Eye (tissue), 1 donor: ENCODE measurements at regions not wholly inside any gene's neighbourhood (a gene's known extent, or its start where the extent isn't known, plus 50 kb on each side); places are given as distances from the start of the nearest gene placed in this dataset.
"Not testable (repeated sequence)": the region's sequence is repeated elsewhere in the genome, so short reads cannot be mapped to it uniquely, and the experiment has no call there.

Source experiments
- DNase-seq: peaks from one replicate; pipeline ENCODE4 v3.0.0-alpha.2; 2015

DNA sequence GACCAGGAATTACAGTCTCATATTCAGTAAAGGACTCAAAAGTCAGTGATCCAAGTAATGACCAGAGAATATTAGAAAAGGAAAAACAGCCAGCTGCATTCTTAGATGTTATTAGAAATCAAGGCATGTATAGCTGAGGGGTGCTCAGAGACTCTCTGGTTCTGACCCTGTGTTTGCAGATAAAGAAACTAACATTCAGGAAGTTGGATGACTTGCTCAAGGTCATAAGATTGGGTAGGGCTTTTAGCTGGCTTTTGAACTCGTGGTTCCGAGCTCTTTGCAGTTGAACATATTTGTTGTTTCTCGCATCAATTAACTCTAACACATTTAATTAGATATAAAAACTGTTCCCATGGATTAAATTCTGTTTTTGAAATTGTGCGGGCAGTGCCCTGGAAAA, 62.5 kb upstream of the ENPP6 start:
- no peak for DNase-seq

GRCh38 chr4:184279496-184280061, 61.9 kb upstream of the ENPP6 start:
- DNase-seq: no peak

GRCh38 chr4:184277769-184278168, 60.1 kb upstream of the ENPP6 start:
- DNase-seq: not testable (repeated sequence)

DNA sequence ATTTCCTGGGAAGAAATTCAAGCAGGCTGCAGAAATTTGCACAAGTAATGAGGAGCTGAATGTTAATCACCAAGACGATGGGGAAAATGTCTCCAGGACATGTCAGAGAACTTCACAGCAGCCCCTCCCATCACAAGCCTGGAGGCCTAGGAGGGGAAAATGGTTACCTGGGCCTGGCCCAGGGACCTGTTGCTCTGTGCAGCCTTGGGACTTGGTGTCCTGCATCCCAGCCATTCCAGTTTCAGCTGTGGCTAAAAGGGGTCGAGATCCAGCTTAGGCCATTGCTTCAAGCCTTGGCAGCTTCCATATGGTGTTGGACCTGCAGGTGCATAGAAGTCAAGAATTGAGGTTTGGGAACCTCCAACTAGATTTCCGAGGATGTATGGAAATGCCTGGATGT, 59.3 kb upstream of the ENPP6 start:
- not testable (repeated sequence) for DNase-seq

DNA sequence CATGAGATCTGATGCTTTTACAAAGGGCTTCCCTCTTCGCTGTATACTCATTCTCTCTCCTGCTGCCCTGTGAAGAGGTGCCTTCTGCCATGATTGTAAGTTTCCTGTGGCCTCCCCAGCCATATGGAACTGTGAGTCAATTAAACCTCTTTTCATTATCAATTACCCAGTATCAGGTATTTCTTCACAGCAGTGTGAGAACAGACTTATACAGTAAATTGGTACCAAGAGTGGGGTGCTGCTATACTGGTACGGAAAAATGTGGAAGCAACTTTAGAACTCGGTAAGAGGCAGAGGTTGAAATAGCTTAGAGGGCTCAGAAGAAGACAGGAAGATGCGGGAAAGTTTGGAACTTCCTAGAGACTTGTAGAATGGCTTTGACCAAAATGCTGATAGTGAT, 58.7 kb upstream of the ENPP6 start:
- not testable (repeated sequence) for DNase-seq

GRCh38 chr4:184275766-184276165, 58.1 kb upstream of the ENPP6 start:
- no peak for DNase-seq

DNA sequence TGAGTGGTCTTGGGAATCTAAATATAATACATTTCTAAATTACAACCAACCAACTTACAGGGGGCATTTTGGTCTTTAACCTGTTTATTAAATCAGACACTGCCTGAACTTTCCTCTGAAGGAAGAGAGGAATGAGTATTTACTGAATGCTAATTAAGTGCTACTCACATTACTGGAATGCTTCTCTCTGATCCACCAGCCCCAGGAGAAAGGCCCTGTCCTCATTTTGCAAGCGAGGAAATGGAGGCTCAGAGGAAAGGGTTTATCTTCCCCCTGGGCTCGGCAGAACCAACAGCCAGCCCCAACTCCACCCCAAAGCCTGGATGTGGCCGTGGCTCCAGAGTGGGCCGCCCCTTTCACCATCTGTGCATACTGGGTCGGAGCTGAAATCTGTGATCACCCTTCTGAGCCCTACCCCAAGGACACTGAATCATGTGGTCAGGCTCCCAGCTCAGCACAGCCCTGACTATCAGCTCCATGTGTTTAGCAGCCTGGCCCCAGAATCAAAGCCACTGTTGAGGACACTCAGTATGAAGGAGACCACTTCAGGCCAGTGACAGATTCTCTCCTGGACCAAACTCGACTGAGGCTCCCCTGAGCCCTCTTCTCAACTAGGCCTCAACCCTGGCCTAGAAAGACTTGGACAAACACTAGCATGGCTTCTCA, 56.7 kb upstream of the ENPP6 start:
- no peak for DNase-seq

- no peak for DNase-seq
These were observed 55.8 kb upstream of the ENPP6 start for GRCh38 chr4:184273166-184274147.

DNA sequence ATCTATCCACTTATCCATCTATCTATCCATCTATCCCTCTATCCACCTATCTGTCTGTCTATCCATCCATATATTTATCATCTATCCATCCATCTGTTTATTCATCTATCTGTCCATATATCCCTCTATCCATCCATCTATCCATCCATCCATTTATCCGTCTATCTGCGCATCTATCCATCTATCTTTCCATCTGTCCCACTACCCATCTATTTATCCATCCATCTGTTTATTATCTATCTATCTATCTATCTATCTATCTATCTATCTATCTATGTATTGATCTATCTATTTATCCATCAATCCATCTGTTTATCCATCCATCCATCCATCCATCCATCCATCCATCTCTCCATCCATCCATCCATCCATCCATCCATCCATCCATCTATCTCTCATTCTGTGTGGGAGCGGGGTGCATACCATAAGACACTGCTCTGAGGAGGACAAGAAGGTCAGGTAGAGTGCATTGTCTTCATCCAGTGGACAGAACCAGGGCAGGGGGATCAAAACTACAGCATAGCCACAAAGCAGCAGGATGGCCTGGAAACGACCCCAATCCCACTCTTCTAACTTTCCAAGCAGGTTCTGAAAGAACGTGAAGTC, 53.2 kb upstream of the ENPP6 start:
- no peak for DNase-seq

GRCh38 chr4:184269879-184270430, 52.3 kb upstream of the ENPP6 start:
- no peak for DNase-seq

DNA sequence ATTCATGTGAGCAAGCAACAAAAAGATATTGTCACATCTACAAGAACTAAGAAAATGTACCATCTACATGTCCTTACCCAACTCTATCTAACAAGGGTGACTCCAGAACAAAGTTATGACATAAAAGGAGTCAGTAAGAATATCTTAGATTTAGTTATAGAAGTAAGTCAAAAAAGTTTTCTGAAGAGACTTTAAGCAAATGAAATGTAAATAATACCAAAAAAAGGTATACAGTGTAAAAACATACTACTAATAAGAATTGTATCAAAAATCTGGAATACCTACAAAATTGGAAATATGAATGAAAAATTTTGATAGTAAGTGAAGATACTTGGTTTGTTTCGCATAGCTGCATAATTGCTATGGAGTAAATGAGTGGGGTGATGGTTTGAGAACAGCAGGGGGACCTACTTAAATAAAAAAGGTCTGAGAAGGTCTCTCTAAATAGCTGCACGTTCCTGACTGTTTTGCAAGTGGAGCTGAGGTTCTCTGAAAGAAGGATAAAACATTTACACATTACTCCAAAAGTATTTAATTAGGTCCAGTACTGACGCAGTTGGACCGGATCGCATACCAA, 51.0 kb upstream of the ENPP6 start:
- DNase-seq: no peak

DNA sequence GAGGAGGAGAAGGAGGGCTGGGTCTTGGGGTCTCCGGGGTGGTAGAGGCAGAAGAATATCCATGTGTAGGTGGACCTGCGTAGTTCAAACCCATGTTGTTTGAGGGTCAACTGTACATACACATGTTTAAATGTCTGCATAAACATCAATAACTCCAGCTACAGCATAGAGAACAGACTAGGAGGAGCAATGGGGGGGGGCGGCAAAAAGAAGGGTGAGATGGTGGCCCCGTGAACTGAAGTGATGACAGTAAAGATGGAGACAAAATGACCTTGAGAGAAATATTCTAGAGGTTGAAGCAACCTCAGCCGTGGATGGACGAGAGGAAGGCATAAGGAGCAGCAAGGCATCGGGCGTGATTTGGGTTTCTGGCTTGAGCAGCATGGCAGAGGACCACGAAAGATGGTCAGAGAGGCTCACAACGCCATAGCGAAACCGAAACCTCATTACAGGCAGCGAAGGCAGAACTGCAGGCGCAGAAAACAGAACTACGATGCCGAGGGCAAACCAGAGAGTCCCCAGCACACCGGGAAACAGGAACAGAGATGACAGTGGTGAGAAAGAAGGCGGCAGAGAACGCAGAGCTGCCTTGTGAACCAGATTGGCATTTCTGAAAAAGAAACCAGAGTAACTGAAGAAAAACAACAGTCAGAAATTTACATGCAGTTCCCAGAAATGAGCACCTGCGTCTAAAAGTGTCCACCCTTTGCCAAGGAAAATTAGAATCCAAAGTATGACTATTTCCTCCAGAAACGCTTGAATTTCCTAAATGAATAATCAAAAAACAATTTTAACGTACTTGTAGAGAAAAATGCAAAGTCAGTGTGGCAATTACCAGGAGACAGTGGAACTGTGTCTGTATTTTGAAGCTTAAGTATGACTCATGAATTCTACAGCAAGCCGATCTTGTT, 50.3 kb upstream of the ENPP6 start:
- DNase-seq: no peak
